KG1 (cell line): ENCODE measurements at regions not wholly inside any gene's neighbourhood (a gene's known extent, or its start where the extent isn't known, plus 50 kb on each side); places are given as distances from the start of the nearest gene placed in this dataset.

Experiments used
- DNase-seq: peaks from one replicate; lab custom pipeline; 2025; lab: John Stamatoyannopoulos, UW

DNA sequence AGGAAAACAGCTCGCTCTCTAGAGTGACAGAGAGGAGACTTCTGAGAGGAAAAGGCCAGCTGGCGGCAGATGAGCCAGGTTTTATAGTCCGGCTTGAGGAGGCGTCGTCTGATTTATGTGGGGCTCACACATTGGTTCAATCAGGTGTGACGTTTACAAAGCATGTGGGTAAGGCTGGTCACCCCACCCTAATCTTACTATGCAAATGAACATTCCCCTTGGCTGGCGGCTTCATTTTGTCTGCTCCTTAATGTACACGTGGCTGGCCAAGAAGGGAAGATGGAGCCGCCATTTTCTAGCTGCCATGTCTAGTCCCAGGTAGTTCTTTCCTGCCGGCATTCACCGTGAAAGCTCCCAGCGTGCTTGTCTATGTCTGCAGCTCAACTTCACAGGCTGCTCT is 299.1 kb upstream of the SPRED2 start:
- no peak for DNase-seq

DNA sequence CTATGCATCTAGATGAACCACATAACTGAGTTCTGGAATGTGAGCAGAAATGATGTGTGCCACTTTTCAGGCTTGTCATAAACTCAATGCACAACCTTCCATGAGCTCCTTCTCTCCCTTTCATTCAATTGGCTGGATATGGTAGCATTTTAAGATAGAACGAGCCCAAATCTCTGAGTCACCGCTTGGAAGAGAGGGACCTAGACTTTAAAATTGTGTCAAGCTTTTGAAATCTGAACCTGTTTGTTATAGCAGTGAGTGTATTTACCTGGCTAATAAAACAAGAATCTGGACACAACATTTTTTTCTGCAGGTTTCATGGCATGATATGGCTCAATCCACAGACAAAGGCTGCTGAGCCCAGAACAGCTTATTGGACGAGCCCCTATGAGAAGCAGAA is 297.8 kb upstream of the SPRED2 start:
- no peak for DNase-seq

DNA sequence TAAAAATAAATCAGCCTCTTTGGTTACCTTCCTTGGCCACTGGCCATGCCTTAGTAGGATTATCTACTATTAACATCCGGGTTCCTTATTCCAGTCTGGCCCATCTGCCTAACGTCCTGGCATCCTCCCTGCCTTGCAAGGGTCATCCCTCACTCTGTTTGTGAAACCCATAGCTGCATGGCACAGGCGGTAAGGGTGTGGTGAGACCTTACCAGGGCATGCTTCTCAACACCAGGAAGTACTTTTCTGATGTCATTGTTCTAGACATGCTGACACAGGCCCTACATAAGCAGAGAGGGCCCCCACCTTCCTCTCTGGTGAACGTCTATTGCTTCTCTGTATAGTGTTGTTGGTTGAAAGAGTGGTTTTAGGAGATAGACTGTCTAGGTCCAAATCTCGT is 296.8 kb upstream of the SPRED2 start:
- no peak for DNase-seq

DNA sequence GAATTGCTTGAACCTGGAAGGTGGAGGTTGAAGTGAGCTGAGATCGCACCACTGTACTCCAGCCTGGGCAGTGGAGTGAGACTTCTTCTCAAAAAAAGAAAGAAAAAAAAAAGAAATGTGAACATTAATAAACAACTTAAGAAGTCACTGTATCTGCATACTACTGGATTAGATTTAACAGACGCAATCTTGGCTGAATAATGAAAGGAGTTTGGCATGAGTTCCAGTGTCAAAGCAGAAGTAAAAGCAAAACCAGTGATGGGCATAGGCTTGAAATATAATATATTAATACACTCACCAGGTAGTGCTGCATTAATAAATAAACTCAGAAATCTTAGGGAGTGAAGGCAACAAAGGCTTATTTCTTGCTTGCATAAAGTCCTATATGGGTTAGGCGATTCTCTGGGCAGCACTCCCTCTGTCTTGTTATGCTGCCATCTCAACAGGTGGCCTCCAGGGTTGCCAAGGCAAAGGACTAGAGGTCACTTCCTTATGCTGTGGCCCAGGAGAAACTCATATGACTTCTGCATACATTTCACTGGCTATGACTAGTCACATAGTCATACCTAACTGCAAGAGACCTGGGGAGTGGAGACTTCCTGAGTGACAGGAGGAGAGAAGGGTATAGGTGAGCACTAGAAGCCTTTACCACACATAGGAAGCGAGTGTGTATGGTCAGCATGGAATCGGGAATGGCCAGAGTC is 296.2 kb upstream of the SPRED2 start:
- DNase-seq: peak; percentile 22

DNA sequence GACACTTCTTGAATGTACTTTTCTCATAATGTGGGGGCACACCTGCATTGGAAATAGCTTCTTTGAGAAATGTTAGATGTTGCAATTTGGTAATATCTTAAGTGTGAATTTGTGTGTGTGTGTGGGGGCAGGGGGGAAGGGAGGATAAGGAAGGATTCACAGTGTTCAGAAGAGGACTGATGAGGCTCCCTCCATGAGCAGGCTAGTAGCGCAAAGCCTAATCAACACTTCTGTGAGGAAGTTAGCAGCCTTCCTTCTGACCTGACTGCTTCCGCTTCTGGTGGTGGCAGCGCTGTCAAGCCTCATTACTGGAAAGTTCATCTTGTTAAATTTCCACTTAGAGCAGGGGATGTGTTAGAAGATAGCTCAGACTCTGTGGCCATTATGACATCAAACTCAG is 295.4 kb upstream of the SPRED2 start:
- peak; percentile 86 for DNase-seq

DNA sequence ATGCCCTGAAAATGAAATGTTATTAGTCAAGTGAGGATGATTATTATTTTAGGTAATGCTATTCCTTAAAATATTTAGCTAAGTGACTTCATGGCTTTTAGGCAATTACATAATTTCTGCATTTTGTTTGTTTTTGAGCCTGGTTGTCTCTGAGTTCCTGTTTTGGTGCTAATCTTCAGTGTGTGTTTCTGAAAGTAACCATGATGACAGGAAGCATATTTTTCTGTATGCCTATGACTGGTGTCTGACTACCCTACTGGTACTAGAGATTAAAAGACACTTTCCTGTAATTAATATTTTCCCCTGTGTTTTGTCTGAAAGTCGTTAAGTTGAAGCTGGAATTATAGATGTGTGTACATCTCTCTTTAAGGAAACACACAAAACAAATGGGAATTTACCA is 295.0 kb upstream of the SPRED2 start:
- peak; percentile 89 for DNase-seq

DNA sequence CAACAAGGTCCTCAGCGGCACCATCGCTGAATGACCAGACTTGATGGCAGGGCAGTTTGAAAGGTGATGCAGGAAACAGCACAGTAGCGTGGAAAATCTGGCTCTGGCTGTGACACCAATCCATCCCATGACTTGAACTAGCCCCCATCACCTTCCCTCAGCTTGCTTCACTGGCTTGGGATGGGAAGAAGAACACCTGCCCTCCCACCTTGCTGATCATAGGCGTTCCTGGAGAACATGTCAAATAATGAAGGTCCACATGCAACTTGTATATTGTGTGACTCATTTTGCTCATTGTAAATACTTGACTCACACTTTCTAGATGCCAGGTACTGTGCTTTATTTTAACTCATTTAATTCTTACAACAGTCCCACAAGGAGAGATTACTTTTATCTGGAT is 292.4 kb upstream of the SPRED2 start:
- DNase-seq: no peak

DNA sequence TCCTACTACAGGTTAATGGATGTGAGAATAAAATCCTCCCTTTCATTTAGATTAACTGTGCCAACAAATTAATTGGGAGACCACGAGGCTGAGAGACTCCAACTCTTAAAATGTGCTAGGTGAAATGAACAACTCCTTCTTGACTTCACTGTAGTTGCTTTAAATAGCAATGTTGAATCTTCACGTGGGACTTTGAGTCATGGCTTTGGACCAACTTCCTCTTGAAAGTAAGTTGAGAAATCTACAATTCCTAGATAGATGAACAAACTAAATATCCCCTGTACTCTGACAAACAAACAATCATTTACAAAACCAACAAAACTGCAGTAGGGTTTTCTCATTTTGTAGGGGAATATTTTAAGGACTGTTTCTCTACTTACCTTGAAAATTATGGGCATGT is 291.9 kb upstream of the SPRED2 start:
- DNase-seq: no peak

DNA sequence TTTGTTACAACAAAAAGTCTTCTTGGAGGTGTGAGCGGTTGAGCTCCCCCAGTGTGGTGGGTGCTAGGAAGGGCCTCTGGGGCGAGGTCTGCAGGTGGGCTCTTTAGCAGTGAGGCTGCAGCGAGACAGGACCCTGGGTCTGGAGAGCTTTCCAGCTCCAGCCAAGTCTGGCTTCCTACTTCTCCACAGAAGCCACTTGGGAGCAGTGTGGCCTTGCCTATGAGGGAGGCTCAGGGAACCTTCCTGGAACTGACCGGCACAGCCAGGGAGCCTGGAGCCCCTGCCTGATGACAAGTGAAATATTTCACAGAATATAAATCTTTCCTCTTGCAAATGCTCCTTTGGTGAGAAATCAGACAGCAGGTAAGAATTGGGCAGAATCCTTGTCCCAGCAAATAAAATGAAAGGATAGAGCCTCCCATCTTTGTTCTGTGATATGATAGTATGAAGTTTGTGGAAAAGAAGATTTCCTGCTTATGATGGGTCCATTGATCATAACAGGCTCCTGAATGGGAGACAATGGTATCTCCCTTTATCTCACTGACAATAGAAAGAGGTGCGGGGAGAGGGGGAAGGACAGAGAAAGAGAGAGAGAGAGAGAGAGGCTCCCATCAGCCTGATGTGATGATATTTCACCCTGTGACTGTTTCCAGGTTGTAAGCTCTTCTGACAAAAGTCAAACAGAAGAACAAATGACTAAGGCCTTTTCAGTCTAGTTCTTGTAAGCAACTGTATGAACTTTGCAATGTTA is 289.8 kb upstream of the SPRED2 start:
- no peak for DNase-seq

DNA sequence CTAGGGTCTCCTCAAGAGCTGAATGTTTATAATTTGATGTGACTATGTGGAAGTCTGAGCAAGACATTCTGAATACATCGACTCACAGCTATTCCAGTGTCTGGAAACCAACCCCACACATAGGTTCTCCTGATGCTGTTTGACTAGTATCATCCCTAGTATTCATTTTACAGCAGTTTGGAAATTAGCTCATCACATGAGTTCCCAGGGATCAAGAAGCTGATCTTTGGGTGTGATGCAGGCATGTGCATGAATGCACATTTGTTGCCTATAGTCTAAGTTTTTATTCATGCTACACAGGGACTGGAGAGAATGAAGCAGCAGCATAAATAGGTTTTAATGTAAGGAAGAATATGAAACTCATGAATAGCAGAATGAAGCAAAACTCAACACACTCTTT is 284.3 kb upstream of the SPRED2 start:
- no peak for DNase-seq

DNA sequence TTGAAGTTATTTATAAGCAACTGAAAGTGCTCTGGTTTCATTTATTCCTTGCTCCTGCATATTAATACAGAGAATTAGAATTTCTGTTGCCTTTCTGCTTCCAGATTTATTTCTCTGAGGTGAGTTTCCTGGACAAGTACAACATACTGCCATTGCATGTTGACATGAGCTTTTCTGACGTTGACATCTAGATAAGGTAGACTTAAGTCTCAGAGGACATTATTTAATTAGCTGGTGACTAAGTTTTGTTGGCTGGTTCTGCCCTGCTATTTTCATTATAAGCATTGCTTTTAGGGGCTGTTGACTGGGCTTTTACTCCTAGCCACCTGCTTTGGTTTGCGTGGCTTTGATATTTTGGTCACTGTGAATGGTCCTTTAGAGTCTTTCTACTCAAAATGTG is 282.9 kb upstream of the SPRED2 start:
- no peak for DNase-seq

DNA sequence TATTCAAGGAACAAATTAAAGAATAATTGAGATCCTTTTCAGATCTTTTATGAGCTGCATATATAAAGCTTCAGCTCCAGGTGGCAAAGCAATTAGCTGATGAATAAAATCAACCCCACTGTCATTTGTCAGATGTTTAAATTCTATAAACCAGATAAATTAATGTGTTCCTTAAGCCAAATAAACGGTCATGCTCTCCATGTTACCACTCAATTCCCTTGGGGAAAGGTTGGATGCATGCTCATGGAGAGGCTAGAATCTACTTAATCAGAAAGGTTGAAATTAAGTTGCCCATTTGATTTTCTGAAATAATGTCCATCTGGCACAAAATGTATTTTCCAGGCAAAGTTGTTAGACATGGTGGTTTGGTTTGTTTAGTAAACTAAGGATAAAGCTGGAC is 282.5 kb upstream of the SPRED2 start:
- no peak for DNase-seq

DNA sequence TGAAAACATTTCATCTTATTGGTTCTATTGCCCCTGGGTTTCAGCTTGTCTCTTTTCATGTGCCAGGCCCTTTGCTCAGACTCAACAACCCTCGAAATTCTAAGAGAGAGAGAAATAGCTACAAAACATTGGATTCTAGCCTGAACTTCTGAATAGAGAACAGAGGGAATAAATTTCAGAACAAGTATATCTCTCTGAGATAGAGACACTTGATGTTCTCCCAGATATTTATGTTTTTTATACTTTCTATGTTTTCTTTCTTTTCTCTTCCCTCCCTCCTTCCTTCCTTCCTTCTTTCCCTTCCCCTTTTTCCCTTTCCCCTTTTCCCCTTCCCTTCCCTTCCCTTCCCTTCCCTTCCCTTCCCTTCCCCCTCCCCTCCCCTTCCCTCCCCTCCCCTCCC is 279.5 kb upstream of the SPRED2 start:
- DNase-seq: no peak

DNA sequence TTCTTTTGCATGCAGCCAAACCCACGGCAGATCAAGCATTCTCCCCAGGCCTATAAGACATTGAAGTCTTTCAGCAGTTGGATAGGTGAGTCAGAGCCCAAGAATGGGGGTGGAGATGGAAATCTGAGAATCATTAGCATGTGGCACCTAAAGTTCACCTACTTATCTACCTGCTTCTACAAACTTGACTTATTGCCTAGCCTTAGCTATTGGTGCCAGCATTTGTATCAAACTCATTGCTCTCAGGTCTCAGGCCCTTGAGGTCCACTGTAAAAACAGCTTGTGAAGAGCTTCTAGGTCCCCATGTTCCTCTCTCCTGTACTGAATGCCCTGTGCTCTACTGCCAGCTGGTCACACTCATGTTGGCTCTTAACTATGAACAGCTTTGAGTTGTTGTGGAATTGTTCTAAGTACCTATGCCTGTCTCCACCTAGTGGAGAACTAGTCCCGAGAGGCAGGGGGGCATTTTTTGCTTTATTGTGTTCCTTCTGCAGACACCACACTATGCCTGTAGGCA is 278.4 kb upstream of the SPRED2 start:
- no peak for DNase-seq

DNA sequence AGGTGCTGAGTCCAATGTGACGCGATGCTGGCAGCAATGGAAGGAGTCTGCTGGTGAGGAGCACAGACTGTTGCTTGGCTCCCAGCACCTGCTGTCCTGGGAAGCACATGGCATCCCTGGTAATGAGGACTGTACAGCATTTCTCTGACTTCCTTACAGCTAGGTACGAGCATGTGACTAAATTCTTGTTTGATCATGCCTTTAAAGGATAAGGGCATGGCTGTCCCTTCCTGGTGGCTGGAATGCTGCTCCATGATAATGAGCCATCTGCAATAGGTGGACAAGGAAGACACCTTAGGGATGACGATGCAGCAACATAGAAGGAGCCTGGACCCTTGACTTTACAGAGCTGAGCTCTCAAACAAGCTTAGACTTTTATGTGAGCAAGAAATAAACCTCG is 278.0 kb upstream of the SPRED2 start:
- DNase-seq: no peak

DNA sequence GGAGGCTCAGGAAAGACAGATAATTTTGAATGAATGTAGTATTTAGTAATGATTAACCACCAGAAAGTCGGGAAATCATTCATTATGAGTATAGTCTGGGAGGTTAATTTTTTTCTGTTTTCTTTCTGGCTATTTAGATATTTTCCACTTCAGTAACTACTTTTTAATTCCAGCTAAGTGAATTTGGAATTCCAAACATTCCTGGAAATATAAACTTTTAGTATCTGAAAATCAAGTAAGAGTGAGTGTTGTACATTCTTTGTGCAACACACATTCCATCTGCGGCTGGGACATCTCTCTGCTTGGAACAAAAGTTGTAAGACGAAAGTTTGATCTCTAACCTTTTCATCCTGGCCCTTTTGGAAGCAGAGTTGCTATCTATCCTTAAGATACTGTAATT is 275.7 kb upstream of the SPRED2 start:
- no peak for DNase-seq

DNA sequence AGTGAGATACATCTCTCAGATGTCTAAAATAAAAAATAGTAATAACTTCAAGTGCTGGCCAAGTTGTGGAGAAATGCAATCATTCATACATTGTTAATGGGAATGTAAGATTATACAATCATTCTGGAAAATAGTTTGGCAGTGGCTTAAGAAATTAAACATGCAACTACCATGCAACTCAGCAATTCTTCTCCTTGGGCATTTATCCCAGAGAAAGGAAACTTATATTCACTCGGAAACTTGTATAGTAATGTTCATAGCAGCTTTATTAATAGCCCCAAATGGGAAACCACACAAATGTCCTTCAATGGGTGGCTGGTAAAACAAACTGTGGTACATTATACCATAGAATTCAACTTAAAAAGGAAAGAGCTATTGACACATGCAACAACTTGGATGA is 274.0 kb upstream of the SPRED2 start:
- no peak for DNase-seq

DNA sequence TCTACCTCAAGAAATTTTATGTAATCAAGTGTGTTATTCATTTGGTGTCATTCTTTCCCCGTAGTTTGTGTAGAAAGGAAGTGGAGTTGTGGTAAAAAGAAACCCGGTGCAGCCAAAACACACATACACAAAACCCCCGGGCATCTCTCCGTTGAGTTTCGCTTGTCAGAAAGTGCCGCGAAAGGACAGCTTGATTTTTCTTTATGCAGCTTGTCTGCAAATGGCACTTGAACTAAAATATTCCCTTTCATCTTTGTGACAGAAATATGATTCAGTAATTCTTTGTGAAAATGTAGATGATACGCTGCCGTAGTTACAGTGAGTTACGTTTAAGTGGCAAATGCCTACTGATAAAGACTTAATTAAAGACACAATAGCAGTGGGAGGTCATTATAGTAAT is 268.8 kb upstream of the SPRED2 start:
- DNase-seq: no peak

DNA sequence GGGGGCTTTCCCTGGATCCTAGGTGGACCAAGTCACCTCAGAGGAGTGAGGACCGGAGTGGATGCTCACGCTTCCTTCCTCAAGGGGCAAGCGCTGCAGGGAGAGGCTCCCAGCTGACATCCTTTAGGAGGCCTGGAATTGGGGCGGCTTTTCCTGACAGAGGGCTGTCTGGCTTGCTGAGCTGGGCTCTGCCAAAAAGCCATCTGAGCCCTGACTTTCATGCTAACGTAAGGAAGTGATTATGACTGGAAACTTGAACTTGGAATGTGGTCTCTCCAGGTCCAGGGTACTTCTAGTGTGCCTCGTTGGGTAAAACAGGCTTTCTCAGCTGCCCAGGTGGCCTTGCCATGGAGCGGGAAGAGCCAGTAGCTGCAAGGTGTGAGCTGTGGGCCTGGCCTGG is 268.3 kb upstream of the SPRED2 start:
- no peak for DNase-seq

DNA sequence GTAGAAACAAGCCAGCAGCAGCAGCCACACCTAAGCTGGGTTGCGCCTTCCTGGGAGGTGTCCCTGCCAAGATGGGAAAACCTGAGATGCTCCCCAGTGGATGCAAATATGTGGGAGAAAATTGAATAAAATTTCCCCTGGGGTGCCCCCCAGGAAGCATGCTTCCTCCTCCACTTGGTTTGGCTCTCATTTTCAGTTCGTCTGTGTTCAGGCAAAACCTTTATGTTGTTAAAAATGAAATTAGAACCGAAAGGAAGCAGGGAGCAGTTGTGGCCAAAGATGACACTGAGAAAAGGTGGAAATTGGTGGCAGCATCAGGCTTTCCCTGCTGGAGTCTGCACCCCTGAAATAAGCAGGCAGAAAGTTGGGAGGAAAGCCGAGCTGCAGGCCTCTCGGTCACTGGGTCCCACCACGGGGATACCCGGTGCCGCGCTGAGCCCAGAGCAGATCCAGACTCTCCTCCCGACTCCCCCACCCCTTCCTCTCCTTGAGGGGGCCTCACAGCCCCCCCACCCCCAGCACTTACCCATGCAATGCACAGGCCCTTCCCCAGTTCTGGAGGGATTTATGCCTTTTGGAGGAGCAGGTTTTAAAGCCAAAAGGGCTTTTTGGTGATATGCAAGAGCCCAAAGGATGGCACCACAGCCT is 267.7 kb upstream of the SPRED2 start:
- no peak for DNase-seq

DNA sequence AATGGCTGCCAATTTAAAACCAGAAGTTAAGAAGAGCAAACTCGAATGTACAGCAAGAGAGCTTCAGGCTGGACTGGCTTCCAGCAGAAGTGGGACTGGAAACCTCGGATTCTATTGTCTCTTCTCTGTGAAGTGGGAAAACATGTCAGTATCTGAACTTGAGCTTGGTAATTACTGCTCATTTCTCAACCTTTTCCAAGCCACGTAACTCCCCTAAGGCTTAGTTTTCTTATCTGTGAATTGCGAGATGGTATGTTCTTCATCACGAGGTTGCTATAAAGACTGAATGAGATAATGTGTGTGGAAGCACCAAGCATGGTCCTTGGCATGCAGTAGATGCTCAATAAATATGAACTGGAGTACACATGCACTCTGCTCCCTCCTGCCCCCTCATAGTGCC is 259.4 kb upstream of the SPRED2 start:
- no peak for DNase-seq

DNA sequence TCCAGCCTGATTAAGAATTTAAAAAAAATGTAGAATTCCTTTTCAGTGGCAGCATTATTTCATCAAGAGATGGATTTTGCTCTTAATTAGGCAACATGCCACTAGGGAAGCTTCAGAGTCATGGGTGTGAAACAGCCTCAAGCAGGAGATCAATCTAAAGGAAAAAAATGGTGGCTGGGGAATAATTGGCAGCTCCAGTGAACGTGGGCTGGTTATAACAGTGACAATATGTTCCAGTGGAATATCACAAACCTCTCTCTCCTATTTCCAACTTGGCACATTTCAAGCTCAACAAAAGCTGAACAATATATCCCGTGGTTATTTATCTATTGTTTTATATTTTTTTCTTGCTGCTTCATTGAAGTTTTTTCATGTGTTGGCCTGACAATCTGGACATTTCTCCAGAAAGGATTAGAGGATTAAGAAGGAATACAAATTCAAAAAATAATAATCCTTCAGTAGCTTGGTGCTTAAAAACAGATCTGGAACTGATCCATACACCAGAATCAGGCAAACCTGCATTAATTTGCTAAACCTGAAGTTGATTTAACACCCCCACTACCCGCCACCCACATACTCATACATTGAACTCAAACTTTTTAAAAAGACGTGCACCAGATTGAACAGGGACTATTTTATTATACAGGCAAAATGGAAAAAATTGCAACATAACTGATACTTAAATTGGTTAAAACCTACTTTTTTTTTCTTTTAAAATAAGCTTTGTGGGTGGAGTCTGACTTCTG is 255.9 kb upstream of the SPRED2 start:
- DNase-seq: no peak

DNA sequence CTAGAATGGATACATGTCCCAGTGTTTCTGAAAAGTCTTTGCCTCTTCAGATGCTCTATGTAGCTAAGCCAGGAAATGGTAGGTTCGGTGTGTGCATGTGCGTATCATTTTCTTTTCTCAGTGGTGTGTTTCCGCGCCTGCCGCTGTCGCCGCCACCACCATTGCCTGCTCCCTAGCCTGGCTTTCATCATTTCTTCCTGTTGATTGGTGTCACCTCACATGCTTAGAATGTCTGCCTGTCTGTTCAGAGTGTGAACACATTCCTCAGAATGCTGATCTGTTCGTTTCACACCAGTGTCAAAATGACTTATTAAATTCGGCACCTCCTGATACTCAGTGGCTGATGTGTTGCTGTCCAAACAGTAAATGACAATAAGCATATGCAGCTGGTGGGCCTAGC is 255.2 kb upstream of the SPRED2 start:
- no peak for DNase-seq
